Left renal pelvis (tissue), 4 donors: ENCODE measurements at regions not wholly inside any gene's neighbourhood (a gene's known extent, or its start where the extent isn't known, plus 50 kb on each side); places are given as distances from the start of the nearest gene placed in this dataset.

Experiments
- DNase-seq, 4 donors: peaks; one replicate each; pipeline ENCODE4 v3.0.0-alpha.2; 2013; ENCODE audit warnings: low read depth in 4 of 4, low spot score in 3 of 4

DNA sequence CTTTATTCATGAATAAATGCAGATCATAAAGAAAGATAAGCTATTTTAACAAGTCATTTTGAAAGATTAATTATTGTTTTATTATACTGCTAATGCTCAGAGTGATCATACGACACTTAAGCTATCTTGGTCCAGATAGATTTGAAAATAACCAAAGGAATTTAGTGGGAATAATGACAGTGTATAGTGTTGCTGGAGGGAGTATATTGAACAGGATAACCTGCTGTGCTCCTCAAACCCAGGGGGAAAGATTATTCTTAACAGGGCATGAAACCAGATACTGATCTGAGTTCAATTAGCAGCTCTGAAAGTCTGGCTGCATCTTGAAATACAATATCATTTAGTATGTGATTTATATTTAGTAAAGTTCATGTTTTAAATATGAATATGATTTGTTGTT is 216.3 kb upstream of the ITGA4 start:
- DNase-seq: no peak

DNA sequence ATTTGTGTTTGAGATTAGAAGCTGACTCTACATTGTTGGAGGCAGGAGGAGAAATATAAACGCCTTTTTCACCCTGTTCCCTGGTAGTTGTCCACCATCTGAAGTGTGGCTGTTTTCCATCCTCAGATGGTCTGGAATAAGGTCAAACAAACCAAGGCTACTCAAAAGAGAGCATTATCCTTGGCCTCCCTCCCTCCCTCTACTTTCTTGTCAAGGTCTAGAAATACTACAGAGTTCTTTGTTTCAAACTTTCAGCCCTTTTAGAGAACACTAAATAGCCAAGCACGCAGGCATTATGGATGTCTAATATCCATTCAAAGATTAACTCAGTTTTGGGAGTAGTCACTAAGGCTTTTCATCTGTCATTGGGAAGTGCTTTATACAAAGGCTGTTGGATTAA is 215.8 kb upstream of the ITGA4 start:
- DNase-seq: no peak

DNA sequence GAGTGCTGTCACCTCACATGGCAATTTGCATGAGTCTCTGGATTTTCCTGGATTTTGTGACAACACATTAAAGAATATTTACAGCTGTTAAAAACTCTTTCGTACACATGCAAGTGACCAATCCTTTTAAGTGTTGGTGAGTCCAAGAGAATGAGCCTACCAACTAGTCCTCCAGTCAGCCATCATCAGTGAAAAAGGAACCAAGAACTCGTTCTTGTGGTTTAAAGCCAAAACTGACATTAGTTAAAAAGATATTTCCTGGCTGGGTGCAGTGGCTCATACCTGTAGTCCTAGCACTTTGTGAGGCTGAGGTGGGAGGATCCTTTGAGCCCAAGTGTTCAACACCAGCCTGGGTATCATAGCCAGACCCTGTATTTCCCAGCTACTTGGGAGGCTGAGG is 215.4 kb upstream of the ITGA4 start:
- DNase-seq: no peak

DNA sequence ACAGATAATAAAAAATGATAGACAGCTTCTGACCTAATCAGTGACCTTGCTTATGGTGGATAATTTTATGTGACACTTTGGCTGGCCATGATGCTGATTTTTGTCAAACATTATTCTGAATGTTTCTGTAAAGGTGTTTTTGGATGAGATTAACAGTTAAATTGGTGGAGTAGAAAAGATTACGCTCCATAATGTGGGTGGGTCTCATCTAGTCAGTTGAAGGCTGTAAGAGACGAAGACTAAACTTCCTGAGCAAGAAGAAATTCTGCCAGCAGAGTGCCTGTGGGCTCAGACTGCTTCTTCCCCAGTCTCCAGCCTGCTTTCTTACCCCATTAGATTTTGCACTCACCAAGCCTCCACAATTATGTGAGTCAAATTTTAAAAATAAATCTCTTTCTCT is 214.9 kb upstream of the ITGA4 start:
- no peak for DNase-seq

DNA sequence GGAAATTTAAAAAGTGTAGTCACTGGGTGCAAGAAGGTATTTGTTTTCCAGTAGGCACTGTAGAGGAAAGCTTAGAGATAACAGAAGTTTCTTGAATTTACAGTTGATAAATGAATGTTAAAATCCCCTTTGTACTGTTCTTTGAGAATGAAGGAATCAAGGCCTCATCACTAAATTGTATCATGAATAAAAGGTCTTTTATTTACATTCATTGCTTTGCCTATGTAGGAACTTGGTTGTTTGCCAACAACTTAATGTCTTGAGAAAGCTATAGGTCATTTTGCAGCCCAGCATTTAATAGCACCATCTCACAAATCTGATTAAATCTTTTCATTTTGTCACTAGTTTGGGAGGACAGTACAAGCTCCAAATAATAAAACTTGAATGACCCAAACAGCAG is 213.9 kb upstream of the ITGA4 start:
- no peak for DNase-seq

DNA sequence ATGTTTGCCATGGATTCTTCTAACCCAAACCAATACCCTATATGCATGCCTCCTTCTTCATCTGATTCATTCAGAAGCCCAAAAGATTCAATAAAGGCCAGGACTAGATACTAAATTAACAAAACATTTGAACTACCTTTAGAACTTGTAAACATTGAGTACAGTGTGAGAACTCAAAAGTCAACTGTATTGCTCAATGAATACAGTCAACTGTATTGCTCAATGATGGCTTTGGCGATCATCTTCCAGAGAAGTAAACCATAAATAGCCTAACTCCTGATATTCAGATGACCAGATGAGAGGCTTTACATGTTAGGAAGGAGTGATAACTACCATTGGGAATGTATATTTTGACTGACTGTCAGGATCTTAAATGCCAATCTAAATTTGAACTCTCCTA is 206.5 kb upstream of the ITGA4 start:
- no peak for DNase-seq

DNA sequence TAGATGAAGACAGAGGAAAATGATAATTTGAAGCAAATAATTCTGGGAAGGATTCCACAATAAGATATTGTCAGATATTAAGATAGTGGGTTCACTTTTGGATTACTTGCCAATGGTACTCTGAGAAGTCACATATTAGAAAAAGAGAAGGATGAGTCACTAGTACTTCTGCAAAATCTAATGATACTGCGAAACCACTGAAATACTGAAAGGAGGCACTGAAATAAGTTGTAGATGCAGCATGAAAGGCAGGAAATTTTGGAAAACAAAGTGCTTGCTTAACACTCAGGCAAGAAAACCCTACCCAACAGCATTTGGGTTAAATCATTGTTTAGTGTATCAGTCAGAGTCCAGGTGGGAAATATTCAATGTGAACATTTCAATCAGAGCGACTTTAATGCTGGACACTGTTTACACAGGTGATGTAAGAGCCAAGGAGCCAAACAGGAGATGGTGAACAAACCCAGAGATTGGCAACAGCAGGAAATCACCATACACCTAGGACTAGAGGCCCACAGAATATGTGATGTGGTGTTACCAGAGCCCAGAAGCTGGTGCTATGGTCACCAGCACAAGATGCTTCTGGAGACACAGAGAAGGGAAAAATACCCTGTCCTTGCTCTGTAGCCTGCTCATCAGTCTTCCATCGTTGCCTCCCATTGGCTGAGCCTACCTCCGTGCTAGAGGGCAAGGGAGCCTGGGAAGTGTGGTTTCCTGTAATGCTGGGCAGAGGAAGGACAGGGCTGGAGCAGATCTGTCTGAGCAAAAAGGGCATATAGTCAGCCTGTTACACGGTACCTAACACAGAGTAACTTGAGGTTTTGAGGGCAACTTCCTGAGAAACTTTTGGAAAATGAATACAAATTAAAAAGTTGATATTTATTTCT is 204.7 kb upstream of the ITGA4 start:
- no peak for DNase-seq

DNA sequence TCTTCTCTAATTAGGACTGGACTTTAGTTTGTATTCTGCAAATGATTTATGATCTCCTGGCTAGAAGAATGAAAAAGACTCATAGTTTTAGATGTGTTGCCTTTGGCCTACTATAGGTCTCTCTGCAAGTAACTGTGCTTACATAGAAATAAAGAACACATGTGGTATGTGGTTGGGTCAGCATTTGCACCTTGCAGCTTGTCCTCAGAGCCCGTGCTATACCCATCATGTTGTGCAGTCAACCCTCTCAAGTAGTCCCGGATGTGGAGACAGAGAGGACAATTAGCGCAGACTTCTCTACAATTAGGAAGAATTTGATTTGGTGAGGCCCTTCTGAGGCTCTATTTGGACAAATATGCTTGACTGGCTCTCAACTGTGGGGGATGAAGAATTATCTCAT is 203.7 kb upstream of the ITGA4 start:
- no peak for DNase-seq

DNA sequence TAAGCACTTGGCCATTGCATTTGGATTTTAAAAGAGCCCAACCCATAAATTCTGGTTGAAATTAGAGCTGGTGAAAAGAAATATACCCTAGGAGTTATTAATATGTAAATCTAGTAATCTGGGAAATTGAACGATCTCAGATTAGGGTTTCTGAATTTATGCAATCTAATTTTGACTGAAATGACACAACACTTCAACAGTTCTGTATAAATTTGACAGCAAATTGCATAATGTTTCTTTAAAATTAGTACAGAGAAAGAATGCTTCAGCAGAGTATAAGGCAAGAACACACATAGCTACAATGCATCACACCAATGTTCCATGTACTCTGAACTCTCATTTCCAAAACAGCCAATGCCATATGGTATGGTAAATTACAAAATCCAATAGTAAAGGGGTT is 201.5 kb upstream of the ITGA4 start:
- no peak for DNase-seq

DNA sequence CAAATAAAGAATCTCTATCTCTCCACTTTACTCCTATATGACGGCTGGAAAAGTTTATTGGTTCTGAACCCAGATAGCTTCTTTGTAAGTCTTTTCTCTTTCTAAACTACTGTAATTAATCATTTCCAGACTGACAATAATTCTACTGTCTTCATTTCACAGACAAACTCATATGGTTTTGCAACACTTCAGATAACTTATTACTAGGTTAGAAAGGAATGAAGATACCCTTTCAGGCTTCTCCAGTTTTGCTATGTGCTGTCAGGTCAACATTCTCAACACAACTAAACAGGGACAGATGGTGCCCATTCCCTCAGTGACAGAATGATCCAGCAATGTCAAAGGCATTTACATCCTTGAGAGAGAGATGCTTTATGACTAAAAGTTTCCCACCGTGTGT is 198.5 kb upstream of the ITGA4 start:
- no peak for DNase-seq

DNA sequence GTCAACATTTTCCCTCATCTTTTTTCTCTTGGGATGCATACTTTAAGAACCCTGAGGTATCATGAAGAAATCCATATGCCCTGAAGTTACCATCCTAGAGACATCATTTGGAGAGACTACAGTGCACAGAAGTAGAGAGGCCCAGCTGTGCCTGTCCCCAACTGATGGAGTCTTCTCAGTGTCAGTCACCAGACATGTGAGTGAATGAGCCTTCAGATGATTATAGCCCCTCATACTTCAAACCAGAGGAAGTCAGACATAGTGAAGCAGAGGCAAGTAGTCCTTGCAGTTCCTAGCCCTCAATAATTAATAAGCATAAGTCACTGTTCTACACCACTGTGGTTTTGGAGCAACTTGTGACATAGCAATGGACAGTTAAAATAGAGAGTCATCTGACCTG is 194.4 kb upstream of the ITGA4 start:
- no peak for DNase-seq

DNA sequence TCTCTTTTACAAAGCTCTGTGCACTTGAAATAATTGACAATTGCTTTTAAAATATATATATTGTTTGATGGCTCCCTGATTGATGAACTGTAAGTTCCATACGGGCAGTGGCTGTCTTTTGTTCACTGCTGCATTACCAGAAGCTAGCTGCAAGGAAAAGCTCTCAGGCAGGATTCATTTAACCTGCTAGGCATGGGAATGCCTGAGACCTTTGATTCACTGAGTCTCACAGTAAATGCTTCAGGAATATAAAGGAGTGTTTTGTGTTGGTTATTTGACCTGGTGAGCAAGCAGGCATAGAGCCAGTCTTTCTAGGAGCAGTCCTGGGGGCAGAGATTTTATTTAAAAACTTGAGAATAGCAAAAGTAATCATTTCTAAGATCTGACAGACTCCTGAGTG is 193.2 kb upstream of the ITGA4 start:
- no peak for DNase-seq

DNA sequence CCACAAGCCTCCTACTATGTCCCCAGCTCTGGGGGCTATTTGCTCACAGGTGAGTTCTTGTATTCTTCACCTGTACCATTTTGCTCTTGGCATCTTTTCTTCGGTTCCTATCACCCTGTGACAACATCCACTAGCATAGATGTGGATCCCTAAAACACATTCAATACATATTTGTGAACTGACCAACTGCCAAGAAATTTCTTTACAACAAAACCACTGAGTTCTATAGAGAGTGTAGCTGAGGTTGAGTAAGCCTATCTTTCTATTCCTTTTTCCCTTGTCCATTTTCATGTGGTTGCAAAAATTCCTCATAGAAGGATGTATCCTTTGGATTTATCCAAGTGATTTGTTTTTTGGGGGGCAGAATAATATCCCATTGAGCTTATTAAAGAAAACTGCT is 192.7 kb upstream of the ITGA4 start:
- DNase-seq: no peak

DNA sequence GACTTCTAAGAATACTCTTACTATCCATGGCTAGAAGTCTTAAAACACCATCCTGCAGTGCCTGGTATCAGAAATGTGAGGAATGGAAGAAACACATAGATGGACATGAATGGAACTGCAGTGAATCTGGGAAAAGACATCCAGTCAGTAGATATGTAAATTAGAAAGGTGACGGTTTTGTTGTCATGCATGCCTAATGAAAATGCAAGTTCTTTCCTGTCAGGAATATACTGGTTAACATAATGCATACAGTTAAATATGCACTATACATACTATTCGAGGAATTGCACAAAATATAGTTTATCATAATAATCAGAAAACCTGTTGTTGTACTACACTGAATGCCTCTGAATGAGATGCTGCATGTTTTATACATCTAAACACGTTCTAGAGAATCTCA is 190.6 kb upstream of the ITGA4 start:
- DNase-seq: no peak

DNA sequence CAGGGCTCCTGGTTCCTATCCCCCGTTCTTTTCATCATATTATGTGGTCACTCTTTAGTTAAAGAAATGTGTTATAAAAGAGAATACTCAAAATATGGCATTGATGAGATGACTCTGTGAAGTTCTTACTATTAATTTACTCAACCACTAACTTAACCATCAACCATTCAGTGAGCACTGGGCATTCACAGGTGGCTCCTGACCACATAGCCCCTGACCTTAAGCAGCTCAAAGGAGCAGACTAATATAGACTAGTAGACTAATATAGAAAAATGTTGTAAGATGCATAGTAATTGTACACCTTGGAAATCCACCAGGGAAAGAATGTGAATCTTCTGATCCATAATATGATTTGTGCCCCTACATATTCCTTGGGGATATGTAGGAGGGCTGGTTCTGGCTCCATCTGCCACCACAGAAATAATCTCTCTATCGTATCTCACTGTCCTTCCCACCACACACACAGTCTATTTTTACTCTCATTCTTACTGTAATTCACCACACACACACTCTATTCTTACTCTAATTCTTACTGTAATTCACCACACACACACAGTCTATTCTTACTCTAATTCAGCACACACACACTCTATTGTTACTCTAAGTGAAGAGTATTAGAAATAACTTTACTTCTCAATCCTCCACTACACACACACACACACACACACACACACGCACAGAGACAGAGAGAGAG is 188.9 kb upstream of the ITGA4 start:
- no peak for DNase-seq

DNA sequence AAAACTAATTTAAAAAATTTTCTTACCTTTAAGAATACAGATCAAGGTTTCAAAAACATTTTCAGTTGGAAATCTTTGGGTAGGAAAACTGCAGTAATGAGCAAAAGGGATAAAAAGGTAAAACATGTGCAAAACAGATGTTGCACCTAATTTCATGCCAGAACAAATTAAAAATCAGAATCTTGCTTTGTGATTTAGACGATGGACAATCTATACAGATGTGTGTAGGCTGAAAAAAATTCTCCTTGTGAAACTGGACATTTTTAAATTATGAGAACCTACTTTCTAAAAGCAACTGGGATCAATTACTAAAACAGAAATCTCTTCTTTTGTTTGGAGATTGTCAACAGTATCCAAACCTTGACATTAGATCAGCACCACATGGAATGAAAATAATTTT is 183.2 kb upstream of the ITGA4 start:
- no peak for DNase-seq

DNA sequence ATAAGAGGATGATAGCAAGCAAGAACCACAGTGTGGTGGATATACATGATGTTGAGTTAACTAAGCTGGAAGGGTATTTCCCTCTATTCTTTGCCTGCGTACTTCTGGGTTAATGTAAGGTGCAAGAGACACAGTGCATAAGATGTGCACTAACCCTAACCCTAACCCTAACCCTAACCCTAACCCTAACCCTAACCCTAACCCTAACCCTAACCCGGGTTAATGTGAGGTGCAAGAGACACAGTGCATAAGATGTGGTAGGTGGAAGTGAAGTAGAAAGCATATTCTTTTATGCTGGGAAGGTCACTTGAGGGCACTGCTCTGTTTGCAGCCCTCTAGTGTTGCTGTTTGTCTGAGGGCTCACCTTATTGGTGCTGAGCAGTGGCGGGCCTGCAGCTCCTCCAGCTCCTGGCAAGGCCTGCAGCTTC is 181.5 kb upstream of the ITGA4 start:
- DNase-seq: no peak

DNA sequence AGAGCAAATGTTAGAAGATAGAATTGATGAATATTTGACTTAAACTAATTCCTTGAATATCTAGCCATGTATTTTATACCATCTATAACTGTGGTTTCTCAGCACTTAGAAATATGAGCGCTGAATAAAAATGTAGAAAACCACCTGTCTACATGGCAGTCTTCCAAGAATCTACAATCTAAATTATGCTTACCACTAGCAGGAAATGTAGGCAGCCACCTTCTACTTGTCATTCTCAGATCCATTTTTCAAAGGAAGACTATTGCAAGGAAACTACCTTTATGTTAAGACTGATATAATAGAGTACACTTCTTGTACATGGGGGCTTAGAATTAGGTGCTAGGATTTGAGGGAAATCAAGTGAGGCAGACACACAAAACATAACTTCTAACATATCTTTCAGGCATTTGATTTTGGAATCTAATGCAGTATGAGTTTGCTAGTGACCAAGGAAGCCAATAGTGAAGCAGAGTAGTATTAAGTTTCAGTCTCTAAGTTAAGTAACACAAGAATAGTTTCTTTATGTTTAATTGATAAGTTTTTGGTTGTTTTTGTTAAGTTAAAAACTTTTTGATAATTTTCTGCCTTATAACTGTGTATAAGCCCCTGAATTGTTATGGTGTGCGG is 175.9 kb upstream of the ITGA4 start:
- DNase-seq: no peak

DNA sequence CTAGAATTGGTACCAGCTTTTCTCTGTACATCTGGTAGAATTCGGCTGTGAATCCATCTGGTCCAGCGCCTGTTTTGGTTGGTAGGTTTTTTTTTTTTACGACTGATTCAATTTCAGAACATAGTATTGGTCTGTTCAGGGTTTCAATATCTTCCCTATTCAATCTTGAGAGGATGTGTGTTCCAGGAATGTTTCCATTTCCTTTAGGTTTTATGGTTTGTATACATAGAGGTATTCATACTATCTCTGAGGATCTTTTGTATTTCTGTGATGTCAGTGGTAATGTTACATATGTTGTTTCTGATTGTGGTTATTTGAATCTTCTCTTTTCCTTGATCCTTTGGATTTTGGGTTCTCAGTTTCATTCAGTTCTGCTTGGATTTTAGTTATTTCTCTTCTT is 172.1 kb upstream of the ITGA4 start:
- no peak for DNase-seq

DNA sequence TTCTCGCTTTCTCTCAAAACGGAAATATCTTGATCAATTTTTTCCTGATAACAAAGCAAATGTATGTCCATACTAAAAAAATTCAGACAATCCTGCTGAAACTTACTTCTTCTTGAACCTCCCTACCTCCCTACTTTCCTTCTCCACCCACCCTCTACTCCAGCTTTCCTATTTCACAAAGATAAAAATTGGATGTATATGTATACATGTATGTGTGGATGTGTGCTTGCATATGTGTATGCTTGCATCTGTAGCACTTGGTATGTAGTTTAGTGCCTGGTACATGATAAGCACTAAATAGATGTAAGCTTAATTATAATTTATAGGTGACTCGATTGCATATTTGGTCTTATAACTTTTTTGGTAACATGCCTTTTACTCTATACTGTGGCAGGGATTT is 167.5 kb upstream of the ITGA4 start:
- DNase-seq: no peak

DNA sequence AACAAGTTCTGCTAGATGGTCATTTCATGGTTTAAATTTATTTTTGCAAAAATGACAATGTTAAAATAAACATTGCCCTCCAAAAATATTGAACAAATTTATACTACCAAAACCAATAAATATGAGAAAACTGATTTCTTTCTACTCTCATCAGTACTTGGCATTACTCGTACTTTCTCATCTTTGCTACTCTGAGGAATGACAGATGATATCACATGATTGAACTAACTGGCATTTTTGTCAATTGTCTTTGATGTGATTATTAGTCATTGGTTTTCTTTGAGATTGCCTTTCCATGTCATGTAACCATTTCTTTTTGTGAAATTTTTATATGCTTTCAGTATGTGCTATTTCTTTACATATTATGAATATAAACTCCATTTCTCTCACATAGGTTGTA is 167.0 kb upstream of the ITGA4 start:
- DNase-seq: no peak

DNA sequence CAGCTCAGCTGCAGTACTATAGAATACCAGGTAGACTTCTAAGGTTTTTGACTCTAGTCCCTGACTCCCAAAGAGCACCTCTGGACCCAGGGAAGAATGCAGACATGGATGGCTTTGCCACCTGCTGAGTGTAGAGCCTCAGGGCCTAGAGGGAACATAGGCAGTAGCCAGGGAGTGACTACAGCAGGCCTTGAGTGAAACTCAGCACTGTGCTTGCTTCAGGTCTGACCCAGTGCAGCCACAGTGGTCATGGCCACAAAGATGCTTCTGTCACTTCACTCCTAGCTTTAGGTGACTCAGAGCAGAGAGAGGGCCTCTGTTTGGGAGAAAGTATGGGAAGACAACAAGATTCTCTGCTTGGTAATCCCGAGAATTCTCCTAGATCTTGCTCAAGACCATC is 162.2 kb upstream of the ITGA4 start:
- no peak for DNase-seq
